K562 (cell line): ENCODE measurements at regions not wholly inside any gene's neighbourhood (a gene's known extent, or its start where the extent isn't known, plus 50 kb on each side); places are given as distances from the start of the nearest gene placed in this dataset.

ENCODE experiments used
- ATAC-seq: fragments of 200-7000 bp; cut with Tn5 transposase; 3 replicates; pipeline ENCODE4 v1.9.1; 2020; ENCODE audit warnings: moderate library complexity
- BruUV-seq: library from RNA; stranded (reverse); fragments of 400-500 nt; replicated peaks from 2 replicates; lab custom pipeline; 2021; lab: Mats Ljungman, UMichigan
- CTCF ChIA-PET: fragments of 300-600 bp; formaldehyde crosslinking; extraction: SDS; loops from one replicate; lab custom pipeline; 2021; ENCODE audit warnings: low intra/inter-chr PET ratio; lab: Yijun Ruan, JAX
- POLR2A ChIA-PET: fragments of 300-600, 350-650 bp; sonication (Branson Sonifier 250); formaldehyde crosslinking; extraction: SDS; loops from one replicate; lab custom pipeline; 2021; ENCODE audit warnings: antibody characterized with exemption, inconsistent platforms; lab: Yijun Ruan, JAX
- DNase-seq, 4 experiments: peaks; one replicate each; pipeline versions ENCODE4 v3.0.0 to v3.0.0-alpha.2; 2011 to 2018; ENCODE audit warnings: low spot score in 3 of 4, mixed read lengths in 3 of 4; ENCODE audit errors: extremely low read depth in 1 of 4
- FAIRE-seq: peaks from 2 replicates; lab custom pipeline; 2011; peaks lifted over from hg19 to GRCh38; lab: Jason Lieb, UNC
- H2AFZ ChIP-seq: 2 replicates; pipeline ENCODE4 v1.6.0; 2011; ENCODE audit warnings: low read depth, low read length, control low read depth, inconsistent platforms
- H3K27ac ChIP-seq: fragments of 200-600 bp; 3 replicates; pipeline ENCODE4 v1.8.0; 2011; ENCODE audit warnings: low read depth, mild to moderate bottlenecking, control low read depth, inconsistent platforms, low read length, moderate library complexity, mixed read lengths; ENCODE audit errors: extremely low read depth
- H3K27me3 ChIP-seq, 2 experiments: fragments of 300-600 bp in 1 of 2; 2 replicates in 1 of 2; 3 replicates in 1 of 2; pipeline versions ENCODE4 v1.6.0 to v1.8.0; 2011; ENCODE audit warnings: inconsistent platforms in 2 of 2, low read length in 2 of 2, mild to moderate bottlenecking in 1 of 2, mixed read lengths in 1 of 2, moderate library complexity in 1 of 2; ENCODE audit not compliant: control insufficient read depth in 2 of 2, insufficient read depth in 2 of 2
- H3K36me3 ChIP-seq: fragments of 300-600 bp; 3 replicates; pipeline ENCODE4 v1.8.0; 2011; ENCODE audit warnings: mild to moderate bottlenecking, low read length, inconsistent platforms; ENCODE audit not compliant: control insufficient read depth, insufficient read depth
- H3K4me1 ChIP-seq, 2 experiments: fragments of 200-600 bp in 1 of 2; replicated peaks in 1 of 2; 2 replicates in 1 of 2; 3 replicates in 1 of 2; pipeline versions ENCODE4 v1.5.1 to v1.8.0; 2011; ENCODE audit warnings: inconsistent platforms in 2 of 2, low read length in 2 of 2, mild to moderate bottlenecking in 1 of 2, mixed read lengths in 1 of 2, moderate library complexity in 1 of 2; ENCODE audit not compliant: control insufficient read depth in 2 of 2, insufficient read depth in 2 of 2
- H3K4me2 ChIP-seq: 2 replicates; pipeline ENCODE4 v1.6.1; 2011; ENCODE audit warnings: low read length, control low read depth, inconsistent platforms, mixed read lengths; ENCODE audit not compliant: insufficient read depth
- H3K4me3 ChIP-seq: fragments of 200-600 bp; sonication (generic), shearing (Covaris generic); 2 replicates; pipeline ENCODE4 v1.5.1; 2016; ENCODE audit warnings: control low read depth, inconsistent platforms
- H3K79me2 ChIP-seq: fragments of 200-600 bp; 3 replicates; pipeline ENCODE4 v1.8.0; 2011; ENCODE audit warnings: low read length, inconsistent platforms; ENCODE audit not compliant: control insufficient read depth, insufficient read depth
- H3K9ac ChIP-seq, 2 experiments: 2 replicates each; pipeline versions ENCODE4 v1.6.0 to v1.6.1; 2011; ENCODE audit warnings: low read depth in 2 of 2, low read length in 2 of 2, control low read depth in 1 of 2, inconsistent platforms in 1 of 2, mild to moderate bottlenecking in 1 of 2, mixed read lengths in 1 of 2; ENCODE audit not compliant: insufficient read depth in 1 of 2
- H3K9me1 ChIP-seq: one replicate; pipeline ENCODE4 v1.6.0; 2011; ENCODE audit warnings: inconsistent platforms, mild to moderate bottlenecking, low read length, moderate library complexity; ENCODE audit not compliant: control insufficient read depth, insufficient read depth
- H3K9me3 ChIP-seq: replicated peaks from 2 replicates; pipeline ENCODE4 v1.5.1; 2011; ENCODE audit warnings: low read depth, low read length, inconsistent platforms; ENCODE audit not compliant: control insufficient read depth, insufficient read depth
- H4K20me1 ChIP-seq: replicated peaks from 2 replicates; pipeline ENCODE4 v1.6.1; 2011; ENCODE audit warnings: low read length, inconsistent platforms, mixed read lengths; ENCODE audit not compliant: control insufficient read depth, insufficient read depth
- CC2D1A ChIP-seq: fragments of 450-650 bp; IDR thresholded peaks from 2 replicates; pipeline ENCODE4 v1.6.1; 2017; ENCODE audit warnings: mild to moderate bottlenecking
- CTCF ChIP-seq, 3 experiments: IDR thresholded peaks in 2 of 3; conservative IDR thresholded peaks in 1 of 3; 2 replicates each; pipeline ENCODE4 v1.5.1; 2011 to 2012; ENCODE audit warnings: low read length in 3 of 3, mild to moderate bottlenecking in 3 of 3, control low read depth in 2 of 3, improper control_type of control experiment in 1 of 3, inconsistent platforms in 1 of 3, low read depth in 1 of 3, mixed read lengths in 1 of 3, moderate library complexity in 1 of 3; ENCODE audit not compliant: insufficient read depth in 2 of 3
- FIP1L1 ChIP-seq: fragments of 200-400 bp; formaldehyde crosslinking; IDR thresholded peaks from 2 replicates; pipeline ENCODE4 v1.6.1; 2018; ENCODE audit warnings: mild to moderate bottlenecking, low read depth, low read length; ENCODE audit not compliant: poor library complexity, severe bottlenecking
- HNRNPL ChIP-seq: fragments of 200-400 bp; formaldehyde crosslinking; IDR thresholded peaks from 2 replicates; pipeline ENCODE4 v1.6.1; 2017; ENCODE audit warnings: low read depth, mild to moderate bottlenecking, low read length
- MTA3 ChIP-seq: fragments of 450-650 bp; formaldehyde crosslinking; IDR thresholded peaks from 2 replicates; pipeline ENCODE4 v1.6.1; 2017; ENCODE audit warnings: mild to moderate bottlenecking, borderline replicate concordance
- MXD1 ChIP-seq: fragments of 250-450 bp; sonication (Bioruptor Pico); IDR thresholded peaks from 2 replicates; pipeline ENCODE4 v1.8.0; 2021; ENCODE audit warnings: borderline replicate concordance, mild to moderate bottlenecking, moderate library complexity; ENCODE audit not compliant: poor library complexity, severe bottlenecking
- NFE2 ChIP-seq: IDR thresholded peaks from 2 replicates; pipeline ENCODE4 v1.6.1; 2014; ENCODE audit warnings: antibody characterized with exemption, low read depth
- PBX2 ChIP-seq, 2 experiments: IDR thresholded peaks in 1 of 2; conservative IDR thresholded peaks in 1 of 2; 2 replicates each; pipeline ENCODE4 v1.6.1; 2016; ENCODE audit warnings: low read depth in 2 of 2, mild to moderate bottlenecking in 1 of 2, missing compliant biosample characterization in 1 of 2, missing genetic modification characterization in 1 of 2, moderate library complexity in 1 of 2
- PKNOX1 ChIP-seq: fragments of 450-650 bp; IDR thresholded peaks from 2 replicates; pipeline ENCODE4 v1.6.1; 2016
- ZNF12 ChIP-seq: sonication (generic); formaldehyde crosslinking; IDR thresholded peaks from 2 replicates; pipeline ENCODE4 v1.4.0; 2020; ENCODE audit warnings: mild to moderate bottlenecking, missing genetic modification reagents
- WGBS: fragments of 100-300 bp; shearing (Covaris generic); methylation state at CpG from one replicate; pipeline ENCODE4 v1.1.6; 2016; ENCODE audit warnings: low coverage, mixed read lengths; ENCODE audit not compliant: insufficient coverage; ENCODE audit errors: missing lambda C conversion rate; 5-methylcytosine and 5-hydroxymethylcytosine counted together
- in situ Hi-C: fragments of 300-500 bp; cut with MboI; formaldehyde crosslinking; loops from 4 replicates; pipeline ENCODE4 v1.15.0; 2018; ENCODE audit warnings: inconsistent platforms, mixed read lengths
- intact Hi-C: fragments of 100-400 bp; cut with micrococcal nuclease; formaldehyde crosslinking; loops from 2 replicates; pipeline ENCODE4 v1.14.2; 2022

GRCh38 chr15:84104853-84105252 lies 130.7 kb upstream of the GOLGA6L4 start:
- CTCF ChIA-PET = no interaction called here
- Histone ChIP-seq H3K36me3 (no peaks in the 10 kb centered on the region), H3K4me3 (no peak overlapping the region), H3K27me3 (peaks cover 0 to 3% of the 10 kb centered on the region in 2 experiments; a peak in 2 of 5 replicates), H3K9me1 (no peaks in the 10 kb centered on the region), H3K27ac (no peak overlapping the region), H4K20me1 (no peaks in the 10 kb centered on the region), H3K4me2 (no peak overlapping the region), H3K4me1 (no peaks in the 10 kb centered on the region), H2AFZ (no peak overlapping the region), H3K79me2 (no peaks in the 10 kb centered on the region), H3K9ac (no peak overlapping the region), H3K9me3 (no peaks in the 10 kb centered on the region)
- in situ Hi-C loops = no loop called here
- TF ChIP-seq PBX2 (CRISPR knock-in tag; IDR thresholded peaks at IDR 0.05; ENCODE audit: low read depth) (no peak), PBX2 (tag; conservative IDR thresholded peaks at IDR 0.05; ENCODE audit: low read depth) (no peak), CTCF (IDR thresholded peaks at IDR 0.05 in 2 of 3, conservative IDR thresholded peaks at IDR 0.05 in 1 of 3; ENCODE audit: insufficient read depth in 2 of 3, low read depth in 1 of 3, low read length in 3 of 3) (no peak), FIP1L1 (no peak), MXD1 (CRISPR knock-in tag) (no peak), NFE2 (no peak), ZNF12 (CRISPR knock-in tag) (no peak), CC2D1A (no peak), MTA3 (no peak), HNRNPL (no peak), PKNOX1 (no peak)
- no TSS peak for BruUV-seq
- ATAC-seq = no peak
- 0% methylated on average over 3 of the region's 3 CpGs for WGBS
- POLR2A ChIA-PET = no interaction called here
- intact Hi-C loops = no loop called here
- DNase-seq = no peak
- no peak for FAIRE-seq
